GM12878 (cell line): ENCODE measurements at regions not wholly inside any gene's neighbourhood (a gene's known extent, or its start where the extent isn't known, plus 50 kb on each side); places are given as distances from the start of the nearest gene placed in this dataset.

Source experiments
- ATAC-seq: fragments of 200-7000 bp; cut with Tn5 transposase; 3 replicates; pipeline ENCODE4 v1.9.1; 2020; ENCODE audit warnings: mild to moderate bottlenecking, moderate library complexity
- BruUV-seq: library from RNA; stranded (reverse); fragments of 400-500 nt; replicated peaks from 2 replicates; lab custom pipeline; 2021; lab: Mats Ljungman, UMichigan
- CTCF ChIA-PET: fragments of 300-600 bp; sonication (Branson Sonifier 250); formaldehyde crosslinking; extraction: SDS; loops from one replicate; lab custom pipeline; 2021; ENCODE audit warnings: inconsistent platforms; lab: Yijun Ruan, JAX
- POLR2A ChIA-PET: fragments of 350-600 bp; formaldehyde crosslinking; extraction: SDS; loops from one replicate; lab custom pipeline; 2021; ENCODE audit warnings: inconsistent platforms; lab: Charles Lee
- RAD21 ChIA-PET: fragments of 300-600 bp; sonication (Branson Sonifier 250); formaldehyde crosslinking; loops from one replicate; lab custom pipeline; 2023; ENCODE audit warnings: antibody characterized with exemption; ENCODE audit not compliant: unreplicated experiment; lab: Charles Lee
- SMC1A ChIA-PET: fragments of 300-600 bp; sonication (Branson Sonifier 250); formaldehyde crosslinking; loops from one replicate; lab custom pipeline; 2023; ENCODE audit not compliant: unreplicated experiment, uncharacterized antibody; lab: Charles Lee
- DNase-seq: peaks from one replicate; pipeline ENCODE4 v3.0.0-alpha.2; 2011; ENCODE audit warnings: low read depth, low spot score
- FAIRE-seq: peaks from 3 replicates; lab custom pipeline; 2011; peaks lifted over from hg19 to GRCh38; lab: Jason Lieb, UNC
- H2AFZ ChIP-seq: 2 replicates; pipeline ENCODE4 v1.6.0; 2011; ENCODE audit warnings: low read depth, low read length, control low read depth; ENCODE audit not compliant: control insufficient read depth
- H3K27ac ChIP-seq: 2 replicates; pipeline ENCODE4 v1.5.1; 2011; ENCODE audit warnings: control low read depth; ENCODE audit not compliant: control insufficient read depth, insufficient read depth
- H3K27me3 ChIP-seq, 2 experiments: replicated peaks in 1 of 2; 2 replicates each; pipeline versions ENCODE4 v1.6.0 to v1.6.1; 2011; ENCODE audit warnings: low read length in 1 of 2; ENCODE audit not compliant: control insufficient read depth in 2 of 2, insufficient read depth in 2 of 2
- H3K36me3 ChIP-seq, 2 experiments: 2 replicates each; pipeline ENCODE4 v1.5.1; 2011; ENCODE audit warnings: low read length in 1 of 2; ENCODE audit not compliant: control insufficient read depth in 2 of 2, insufficient read depth in 2 of 2
- H3K4me1 ChIP-seq: 2 replicates; pipeline ENCODE4 v1.6.1; 2011; ENCODE audit warnings: mild to moderate bottlenecking, low read length, moderate library complexity, mixed read lengths; ENCODE audit not compliant: control insufficient read depth, insufficient read depth
- H3K4me2 ChIP-seq: 2 replicates; pipeline ENCODE4 v1.6.0; 2011; ENCODE audit warnings: control low read depth; ENCODE audit not compliant: control insufficient read depth, insufficient read depth
- H3K4me3 ChIP-seq: fragments of 200-600 bp; sonication (generic); 2 replicates; pipeline ENCODE4 v1.5.1; 2016
- H3K79me2 ChIP-seq: 2 replicates; pipeline ENCODE4 v1.6.0; 2011; ENCODE audit warnings: low read length; ENCODE audit not compliant: control insufficient read depth, insufficient read depth
- H3K9ac ChIP-seq: 2 replicates; pipeline ENCODE4 v1.8.0; 2011; ENCODE audit warnings: low read length, control low read depth, mixed read lengths; ENCODE audit not compliant: control insufficient read depth, insufficient read depth
- H3K9me3 ChIP-seq: replicated peaks from 3 replicates; pipeline ENCODE4 v1.5.1; 2011; ENCODE audit warnings: mild to moderate bottlenecking, low read length; ENCODE audit not compliant: control insufficient read depth, insufficient read depth
- H4K20me1 ChIP-seq: 2 replicates; pipeline ENCODE4 v1.6.0; 2011; ENCODE audit not compliant: control insufficient read depth, insufficient read depth
- DPF2 ChIP-seq: fragments of 450-650 bp; IDR thresholded peaks from 2 replicates; pipeline ENCODE4 v1.6.1; 2017; ENCODE audit warnings: mild to moderate bottlenecking
- EP300 ChIP-seq, 2 experiments: fragments of 150-350 bp in 1 of 2; IDR thresholded peaks; 2 replicates each; pipeline ENCODE4 v1.6.1; 2011 to 2012; ENCODE audit warnings: low read depth in 2 of 2, low read length in 2 of 2, borderline replicate concordance in 1 of 2, improper control_type of control experiment in 1 of 2, inconsistent platforms in 1 of 2; ENCODE audit not compliant: control insufficient read depth in 1 of 2
- GABPA ChIP-seq: IDR thresholded peaks from 2 replicates; pipeline ENCODE4 v1.6.1; 2014; ENCODE audit warnings: antibody characterized with exemption, low read depth, mild to moderate bottlenecking, inconsistent platforms
- HCFC1 ChIP-seq: fragments of 150-350 bp; IDR thresholded peaks from 2 replicates; pipeline ENCODE4 v1.6.1; 2014; ENCODE audit warnings: low read length
- MYC ChIP-seq: IDR thresholded peaks from 2 replicates; pipeline ENCODE4 v1.6.1; 2011; ENCODE audit warnings: mild to moderate bottlenecking, low read length, moderate library complexity, inconsistent platforms; ENCODE audit not compliant: insufficient read depth, insufficient replicate concordance, insufficient read length, severe bottlenecking
- NFXL1 ChIP-seq: fragments of 450-650 bp; IDR thresholded peaks from 2 replicates; pipeline ENCODE4 v1.6.1; 2017; ENCODE audit warnings: antibody characterized with exemption, mild to moderate bottlenecking, borderline replicate concordance
- NR2C2 ChIP-seq: IDR thresholded peaks from 2 replicates; pipeline ENCODE4 v1.6.1; 2011; ENCODE audit warnings: borderline replicate concordance, low read depth; ENCODE audit not compliant: control insufficient read depth, insufficient read length
- REST ChIP-seq: IDR thresholded peaks from 2 replicates; pipeline ENCODE4 v1.6.1; 2012; ENCODE audit warnings: mild to moderate bottlenecking, low read depth, low read length
- SREBF1 ChIP-seq: IDR thresholded peaks from 2 replicates; pipeline ENCODE4 v1.6.1; 2012; ENCODE audit warnings: mild to moderate bottlenecking, low read length
- TCF7 ChIP-seq: IDR thresholded peaks from 2 replicates; pipeline ENCODE4 v1.6.1; 2014; ENCODE audit warnings: antibody characterized with exemption, borderline replicate concordance
- USF1 ChIP-seq: IDR thresholded peaks from 2 replicates; pipeline ENCODE4 v1.6.1; 2011; ENCODE audit warnings: borderline replicate concordance, low read depth, mild to moderate bottlenecking, moderate library complexity, mixed read lengths, low read length; ENCODE audit not compliant: insufficient read depth; ENCODE audit errors: extremely low read length
- in situ Hi-C: fragments of 300-500 bp; cut with MboI; formaldehyde crosslinking; loops from 9 replicates; pipeline ENCODE4 v1.14.3; 2018; ENCODE audit warnings: mixed read lengths
- intact Hi-C: fragments of 100-400 bp; cut with micrococcal nuclease; formaldehyde crosslinking; loops from one replicate; pipeline ENCODE4 v1.14.2; 2022; ENCODE audit not compliant: unreplicated experiment

- Histone ChIP-seq H3K36me3 (no peaks in the 10 kb centered on the region), H3K4me2 (no peak overlapping the region), H3K4me3 (no peak overlapping the region), H3K4me1 (no peaks in the 10 kb centered on the region), H3K9me3 (no peaks in the 10 kb centered on the region), H4K20me1 (no peaks in the 10 kb centered on the region), H3K79me2 (no peaks in the 10 kb centered on the region), H3K27me3 (no peaks in the 10 kb centered on the region), H2AFZ (no peak overlapping the region), H3K27ac (no peak overlapping the region), H3K9ac (no peak overlapping the region)
- DNase-seq (no peak), FAIRE-seq (no peak), ATAC-seq (no peak)
- TF ChIP-seq MYC (no peak), DPF2 (no peak), GABPA (no peak), SREBF1 (no peak), NFXL1 (no peak), TCF7 (no peak), NR2C2 (no peak), HCFC1 (no peak), EP300 (IDR thresholded peaks at IDR 0.05; ENCODE audit: borderline replicate concordance in 1 of 2, control insufficient read depth in 1 of 2, low read depth in 2 of 2, low read length in 2 of 2) (no peak), REST (no peak), USF1 (no peak)
- CTCF ChIA-PET, result no interaction called here
- in situ Hi-C loops (no loop called here), intact Hi-C loops (no loop called here)
- RAD21 ChIA-PET, result no interaction called here
- BruUV-seq, result no TSS peak
- SMC1A ChIA-PET, result interaction anchor here (0.7 to 1.0 kb wide), 2 partner anchors 16 to 160 kb away, joined by 3 read pairs; no protein-coding TSS in a partner anchor
- POLR2A ChIA-PET, result no interaction called here
Measured at GRCh38 chr4:35978551-35978950, 265.8 kb downstream of the ARAP2 start.
